Naive thymus-derived CD4-positive, alpha-beta T cell (primary cell): ENCODE measurements at regions not wholly inside any gene's neighbourhood (a gene's known extent, or its start where the extent isn't known, plus 50 kb on each side); places are given as distances from the start of the nearest gene placed in this dataset.
A peak's percentile ranks its signal among the peaks of the same experiment; 100 is the strongest.

Experiments
- ATAC-seq: fragments of 150-1000 bp; cut with Tn5 transposase; 2 replicates; pipeline ENCODE4 v1.10.0; 2021; ENCODE audit warnings: mild to moderate bottlenecking, moderate library complexity
- CTCF ChIA-PET: fragments of 350-600 bp; sonication (Branson Sonifier 250); formaldehyde crosslinking; loops from one replicate; lab custom pipeline; 2021; ENCODE audit warnings: antibody characterized with exemption; lab: Charles Lee
- POLR2A ChIA-PET: fragments of 350-600 bp; sonication (Branson Sonifier 250); formaldehyde crosslinking; loops from one replicate; lab custom pipeline; 2021; ENCODE audit warnings: antibody characterized with exemption, inconsistent platforms; lab: Charles Lee
- DNase-seq, 9 donors: peaks; one replicate each; pipeline versions ENCODE4 v3.0.0 to v3.0.0-alpha.2; 2020 to 2022; ENCODE audit warnings: mixed read lengths in 1 of 9
- H3K27ac ChIP-seq: one replicate; pipeline ENCODE4 v1.7.0; 2013; ENCODE audit warnings: mild to moderate bottlenecking, low read depth, low read length, moderate library complexity
- H3K27me3 ChIP-seq, 2 donors: one replicate each; pipeline ENCODE4 v1.7.0; 2013; ENCODE audit warnings: low read length in 2 of 2, mild to moderate bottlenecking in 2 of 2, moderate library complexity in 2 of 2; ENCODE audit not compliant: control insufficient read depth in 2 of 2, insufficient read depth in 2 of 2
- H3K36me3 ChIP-seq, 3 experiments: 1 replicate in 2 of 3; 2 replicates in 1 of 3; pipeline ENCODE4 v1.7.0; 2013; ENCODE audit warnings: low read length in 3 of 3, mild to moderate bottlenecking in 3 of 3, moderate library complexity in 1 of 3; ENCODE audit not compliant: insufficient read depth in 3 of 3, control insufficient read depth in 2 of 3
- H3K4me1 ChIP-seq, 2 donors: one replicate each; pipeline ENCODE4 v1.7.0; 2013; ENCODE audit warnings: low read length in 2 of 2, mild to moderate bottlenecking in 2 of 2, moderate library complexity in 1 of 2; ENCODE audit not compliant: control insufficient read depth in 2 of 2, insufficient read depth in 2 of 2
- H3K4me3 ChIP-seq: 2 replicates; pipeline ENCODE4 v1.7.0; 2013; ENCODE audit warnings: mild to moderate bottlenecking, low read length
- H3K9me3 ChIP-seq, 3 experiments: 1 replicate in 2 of 3; 2 replicates in 1 of 3; pipeline ENCODE4 v1.7.0; 2013; ENCODE audit warnings: low read length in 3 of 3; ENCODE audit not compliant: control insufficient read depth in 2 of 3
- H3K27ac Mint-ChIP-seq, 9 donors: one replicate each; pipeline ENCODE4 v1.8.0; 2020 to 2022; ENCODE audit warnings: mixed read lengths in 9 of 9, mild to moderate bottlenecking in 8 of 9, moderate library complexity in 5 of 9, inconsistent platforms in 2 of 9
- H3K27me3 Mint-ChIP-seq, 5 donors: one replicate each; pipeline ENCODE4 v1.8.0; 2021 to 2022; ENCODE audit warnings: mixed read lengths in 5 of 5, mild to moderate bottlenecking in 1 of 5
- H3K36me3 Mint-ChIP-seq, 5 donors: one replicate each; pipeline ENCODE4 v1.8.0; 2020 to 2022; ENCODE audit warnings: mixed read lengths in 5 of 5, mild to moderate bottlenecking in 3 of 5, inconsistent platforms in 1 of 5
- H3K4me1 Mint-ChIP-seq, 7 donors: one replicate each; pipeline ENCODE4 v1.8.0; 2020 to 2022; ENCODE audit warnings: mixed read lengths in 7 of 7, mild to moderate bottlenecking in 3 of 7, inconsistent platforms in 1 of 7
- H3K4me3 Mint-ChIP-seq, 10 donors: one replicate each; pipeline ENCODE4 v1.8.0; 2020 to 2022; ENCODE audit warnings: mild to moderate bottlenecking in 10 of 10, mixed read lengths in 10 of 10, moderate library complexity in 6 of 10, inconsistent platforms in 2 of 10
- H3K9me3 Mint-ChIP-seq, 11 donors: one replicate each; pipeline ENCODE4 v1.8.0; 2020 to 2022; ENCODE audit warnings: mixed read lengths in 11 of 11, mild to moderate bottlenecking in 4 of 11, inconsistent platforms in 1 of 11, moderate library complexity in 1 of 11
- intact Hi-C, 2 donors: fragments of 100-400 bp; cut with micrococcal nuclease; formaldehyde crosslinking; loops; one replicate each; pipeline ENCODE4 v1.15.1; 2023

- Mint-ChIP-seq H3K4me1 (no peaks in the 10 kb centered on the region), H3K27me3 (no peaks in the 10 kb centered on the region), H3K36me3 (no peaks in the 10 kb centered on the region), H3K9me3 (peaks cover 0 to 18% (median 4%) of the 10 kb centered on the region in 11 donors), H3K27ac (no peak overlapping the region), H3K4me3 (no peak overlapping the region)
- Histone ChIP-seq H3K9me3 (peaks cover 0 to 6% (median 0%) of the 10 kb centered on the region in 3 experiments), H3K36me3 (no peaks in the 10 kb centered on the region), H3K4me1 (no peaks in the 10 kb centered on the region), H3K27ac (no peak overlapping the region), H3K4me3 (no peak overlapping the region), H3K27me3 (no peaks in the 10 kb centered on the region)
- DNase-seq = no peak
- CTCF ChIA-PET = interaction anchor here (0.6 kb wide), 1 partner anchor 1027 kb away, joined by 4 read pairs; no protein-coding TSS in a partner anchor
- intact Hi-C loops = no loop called here
- no peak for ATAC-seq
- POLR2A ChIA-PET = no interaction called here
Measured at GRCh38 chr9:12195456-12195855, 497.7 kb upstream of the TYRP1 start.

DNA sequence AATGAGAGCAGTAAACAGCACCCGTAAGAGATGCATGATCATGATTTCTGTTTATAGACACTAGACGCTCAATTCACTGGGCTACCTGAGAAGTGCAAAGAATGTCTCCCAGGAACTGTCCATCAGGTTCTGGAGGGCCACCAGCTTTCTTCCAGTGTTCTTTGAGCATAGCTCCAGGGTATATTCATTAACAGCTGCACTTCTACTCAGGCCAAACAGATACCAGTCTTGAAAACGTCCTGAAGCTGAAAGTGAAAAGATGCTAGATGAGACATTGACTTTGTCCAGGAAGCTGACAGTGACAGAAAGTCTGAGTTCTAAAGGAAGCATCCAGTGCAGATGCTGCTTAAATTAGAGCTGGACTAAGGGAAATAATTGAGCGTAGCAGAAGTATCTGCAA, 488.7 kb upstream of the TYRP1 start:
- H3K36me3 ChIP-seq = no peaks in the 10 kb centered on the region
- intact Hi-C loops = no loop called here
- H3K27me3 Mint-ChIP-seq = no peaks in the 10 kb centered on the region
- no peaks in the 10 kb centered on the region for H3K27me3 ChIP-seq
- no peak overlapping the region for H3K27ac Mint-ChIP-seq
- H3K4me3 Mint-ChIP-seq = no peak overlapping the region
- ATAC-seq = no peak
- POLR2A ChIA-PET = no interaction called here
- H3K4me3 ChIP-seq = no peak overlapping the region
- H3K27ac ChIP-seq = no peak overlapping the region
- no peak for DNase-seq
- H3K9me3 ChIP-seq = no peaks in the 10 kb centered on the region
- H3K36me3 Mint-ChIP-seq = peaks cover 0 to 4% (median 0%) of the 10 kb centered on the region in 5 donors
- no peaks in the 10 kb centered on the region for H3K4me1 ChIP-seq
- H3K4me1 Mint-ChIP-seq = no peaks in the 10 kb centered on the region
- peaks cover 0 to 26% (median 8%) of the 10 kb centered on the region in 11 donors for H3K9me3 Mint-ChIP-seq
- CTCF ChIA-PET = no interaction called here

GRCh38 chr9:12212860-12213259, 480.3 kb upstream of the TYRP1 start:
- Histone ChIP-seq H3K27ac (no peak overlapping the region), H3K36me3 (no peaks in the 10 kb centered on the region), H3K4me1 (no peaks in the 10 kb centered on the region), H3K9me3 (no peaks in the 10 kb centered on the region), H3K27me3 (no peaks in the 10 kb centered on the region), H3K4me3 (no peak overlapping the region)
- no peak for DNase-seq
- no peak for ATAC-seq
- H3K4me3 Mint-ChIP-seq = no peak overlapping the region
- no peak overlapping the region for H3K27ac Mint-ChIP-seq
- POLR2A ChIA-PET = no interaction called here
- H3K27me3 Mint-ChIP-seq = no peaks in the 10 kb centered on the region
- peaks cover 0 to 5% (median 0%) of the 10 kb centered on the region in 5 donors for H3K36me3 Mint-ChIP-seq
- no peaks in the 10 kb centered on the region for H3K4me1 Mint-ChIP-seq
- intact Hi-C loops = no loop called here
- peaks cover 0 to 29% (median 10%) of the 10 kb centered on the region in 11 donors for H3K9me3 Mint-ChIP-seq
- CTCF ChIA-PET = no interaction called here

DNA sequence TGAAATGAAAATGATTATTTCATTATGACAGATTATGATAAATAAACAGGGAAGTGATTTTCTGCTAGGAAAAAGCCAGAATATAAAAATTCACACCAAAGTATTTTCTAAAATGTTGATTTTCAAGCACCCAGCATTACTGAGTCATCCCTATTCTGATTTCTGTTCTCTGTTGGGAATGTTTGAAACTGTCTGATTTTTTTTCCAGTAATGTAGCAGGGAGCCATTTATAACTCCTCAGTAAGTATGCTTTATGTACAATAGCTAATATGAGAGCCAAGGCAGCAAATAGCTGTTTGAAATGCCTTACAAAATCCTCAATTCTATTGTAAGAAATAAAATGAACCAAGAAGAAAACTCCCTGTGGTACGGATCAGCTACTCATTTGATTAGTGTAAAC, 471.7 kb upstream of the TYRP1 start:
- Mint-ChIP-seq H3K9me3 (peaks cover 0 to 18% (median 6%) of the 10 kb centered on the region in 11 donors), H3K4me3 (no peak overlapping the region), H3K27me3 (no peaks in the 10 kb centered on the region), H3K4me1 (no peaks in the 10 kb centered on the region), H3K36me3 (no peaks in the 10 kb centered on the region), H3K27ac (no peak overlapping the region)
- Histone ChIP-seq H3K27ac (no peak overlapping the region), H3K27me3 (no peaks in the 10 kb centered on the region), H3K9me3 (no peaks in the 10 kb centered on the region), H3K36me3 (no peaks in the 10 kb centered on the region), H3K4me3 (no peak overlapping the region), H3K4me1 (no peaks in the 10 kb centered on the region)
- intact Hi-C loops = no loop called here
- ATAC-seq (no peak), DNase-seq (no peak)
- ChIA-PET POLR2A (no interaction called here), CTCF (interaction anchor here (0.7 kb wide), 1 partner anchor 18 kb away, joined by 3 read pairs; no protein-coding TSS in a partner anchor)

- intact Hi-C loops = no loop called here
- POLR2A ChIA-PET = no interaction called here
Measured at GRCh38 chr9:12224449-12224848, 468.7 kb upstream of the TYRP1 start.

GRCh38 chr9:12230708-12231107, 462.5 kb upstream of the TYRP1 start:
- ATAC-seq (no peak), DNase-seq (no peak)
- Mint-ChIP-seq H3K36me3 (peaks cover 0 to 6% (median 0%) of the 10 kb centered on the region in 5 donors), H3K27ac (peak overlapping the region in 1 of 9 donors; percentile 70), H3K9me3 (peaks cover 9 to 61% (median 21%) of the 10 kb centered on the region in 11 donors), H3K4me1 (peaks cover 0 to 2% (median 0%) of the 10 kb centered on the region in 7 donors), H3K27me3 (no peaks in the 10 kb centered on the region), H3K4me3 (peak overlapping the region in 1 of 10 donors; percentile 50)
- H3K9me3 ChIP-seq = peaks cover 0 to 5% (median 0%) of the 10 kb centered on the region in 3 experiments
- H3K27ac ChIP-seq = no peak overlapping the region
- H3K27me3 ChIP-seq = no peaks in the 10 kb centered on the region
- no peaks in the 10 kb centered on the region for H3K4me1 ChIP-seq
- intact Hi-C loops = no loop called here
- ChIA-PET POLR2A (no interaction called here), CTCF (no interaction called here)
- H3K4me3 ChIP-seq = no peak overlapping the region
- H3K36me3 ChIP-seq = no peaks in the 10 kb centered on the region

More at GRCh38 chr9:12224449-12224848, 468.7 kb upstream of the TYRP1 start:
- ATAC-seq = no peak
- Histone ChIP-seq H3K4me1 (no peaks in the 10 kb centered on the region), H3K27ac (no peak overlapping the region), H3K36me3 (no peaks in the 10 kb centered on the region), H3K4me3 (no peak overlapping the region), H3K27me3 (no peaks in the 10 kb centered on the region), H3K9me3 (no peaks in the 10 kb centered on the region)
- Mint-ChIP-seq H3K4me1 (no peaks in the 10 kb centered on the region), H3K36me3 (no peaks in the 10 kb centered on the region), H3K4me3 (no peak overlapping the region), H3K27me3 (no peaks in the 10 kb centered on the region), H3K27ac (no peak overlapping the region), H3K9me3 (peaks cover 3 to 28% (median 10%) of the 10 kb centered on the region in 11 donors)
- CTCF ChIA-PET = no interaction called here
- no peak for DNase-seq

GRCh38 chr9:12231832-12232231, 461.4 kb upstream of the TYRP1 start:
- Mint-ChIP-seq H3K4me3 (no peak overlapping the region), H3K27ac (no peak overlapping the region), H3K9me3 (peaks cover 9 to 56% (median 22%) of the 10 kb centered on the region in 11 donors), H3K36me3 (peaks cover 0 to 6% (median 0%) of the 10 kb centered on the region in 5 donors), H3K27me3 (no peaks in the 10 kb centered on the region), H3K4me1 (peaks cover 0 to 2% (median 0%) of the 10 kb centered on the region in 7 donors)
- ChIA-PET CTCF (no interaction called here), POLR2A (no interaction called here)
- H3K9me3 ChIP-seq = peaks cover 0 to 5% (median 0%) of the 10 kb centered on the region in 3 experiments
- H3K27ac ChIP-seq = no peak overlapping the region
- H3K27me3 ChIP-seq = no peaks in the 10 kb centered on the region
- DNase-seq = no peak
- H3K36me3 ChIP-seq = no peaks in the 10 kb centered on the region
- intact Hi-C loops = no loop called here
- no peaks in the 10 kb centered on the region for H3K4me1 ChIP-seq
- ATAC-seq = no peak
- no peak overlapping the region for H3K4me3 ChIP-seq
